SHP77 treated with DMSO at 0.1 percent for 48 hours (cell line): ENCODE measurements at regions not wholly inside any gene's neighbourhood (a gene's known extent, or its start where the extent isn't known, plus 50 kb on each side); places are given as distances from the start of the nearest gene placed in this dataset.

ENCODE experiments used
- DNase-seq: peaks from one replicate; lab custom pipeline; 2025; lab: John Stamatoyannopoulos, UW

DNA sequence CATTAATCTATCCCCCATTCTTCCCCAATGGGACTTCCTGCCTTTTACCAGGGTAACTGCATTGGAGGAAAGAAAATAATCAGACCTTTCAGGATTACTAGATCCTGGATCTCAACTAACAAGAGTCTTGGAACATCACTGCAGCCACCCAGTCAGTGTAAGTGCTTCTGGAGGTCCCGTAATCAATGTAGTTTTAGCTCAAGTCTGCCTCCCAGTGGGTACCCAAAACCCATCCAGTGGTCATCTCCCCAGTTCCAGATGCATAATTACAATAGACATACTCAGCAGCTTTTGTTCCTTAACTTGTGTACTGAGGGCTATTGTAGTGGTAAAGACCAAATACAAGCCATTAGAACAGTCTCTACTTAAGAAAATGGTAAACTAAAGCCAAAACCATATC, 319.1 kb downstream of the GPATCH2 start:
- no peak for DNase-seq

DNA sequence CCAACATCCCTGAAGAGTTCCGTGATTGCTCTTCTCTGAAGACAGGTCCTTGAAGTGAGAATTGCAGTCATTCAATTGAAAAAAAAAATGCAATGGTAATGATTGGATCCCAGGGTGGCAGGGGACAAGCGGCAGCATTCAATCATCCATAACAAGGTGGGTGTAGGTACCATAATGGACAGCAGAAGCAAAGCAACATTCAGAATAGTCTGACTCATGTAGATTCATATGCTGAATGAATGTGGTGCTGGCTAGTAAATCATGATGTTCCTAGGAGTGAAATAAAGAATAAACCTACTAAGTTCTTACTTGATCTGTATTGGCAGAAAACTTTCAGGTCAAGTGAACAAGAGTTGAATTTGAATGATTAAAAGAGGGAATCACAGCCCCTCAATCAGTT, 319.6 kb downstream of the GPATCH2 start:
- no peak for DNase-seq

DNA sequence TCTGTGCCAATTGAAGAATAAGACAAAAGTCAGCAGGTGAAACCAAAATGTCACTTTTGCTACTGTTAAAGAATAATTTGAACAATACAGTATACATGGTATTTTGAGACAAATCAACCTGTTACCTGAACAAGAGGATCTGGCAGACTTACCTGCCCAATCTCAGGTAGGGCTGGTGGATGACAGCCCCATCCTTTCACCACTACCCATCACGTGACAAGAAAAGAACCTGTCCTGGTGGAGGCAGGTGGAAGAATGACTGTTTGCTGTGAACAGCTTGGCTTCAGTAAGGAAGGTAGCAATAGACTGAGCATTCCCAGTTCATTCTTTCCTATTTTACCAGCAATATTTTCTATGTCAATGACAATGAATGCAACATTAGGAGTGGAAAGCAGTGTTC, 349.6 kb downstream of the GPATCH2 start:
- no peak for DNase-seq

DNA sequence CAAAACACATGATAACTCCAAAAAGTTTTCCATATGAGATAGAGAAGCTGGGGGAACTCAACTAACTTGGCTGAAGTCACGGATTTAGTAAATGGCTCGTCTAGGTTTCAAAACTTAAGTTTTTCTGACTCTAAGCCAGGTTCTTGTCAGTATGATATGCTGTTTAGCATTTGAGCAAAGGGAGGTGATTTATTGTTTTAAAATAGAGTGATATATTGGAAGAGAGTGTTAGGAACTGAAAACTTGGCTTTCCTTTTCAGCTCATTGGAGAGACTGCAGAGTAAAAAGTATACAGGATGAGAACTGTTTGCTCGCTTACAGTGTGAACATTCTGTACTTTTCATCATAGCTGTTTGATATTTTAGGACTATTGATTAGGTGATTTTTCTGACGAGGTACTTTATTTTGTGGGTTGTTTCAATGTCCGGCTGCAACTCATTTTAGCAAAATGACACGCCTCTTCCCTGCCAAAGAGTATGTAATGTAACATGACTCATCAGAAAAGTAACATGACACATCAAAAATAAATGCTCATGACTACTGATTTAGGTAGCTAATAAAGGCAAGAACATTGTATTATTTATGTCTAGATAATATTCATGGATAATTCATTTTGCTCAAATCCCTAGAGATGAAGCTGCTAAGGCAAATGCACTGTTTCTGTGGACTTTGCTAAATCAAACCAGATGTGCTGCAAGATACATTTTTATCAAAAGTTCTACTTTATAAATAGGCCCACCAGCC, 355.1 kb downstream of the GPATCH2 start:
- DNase-seq = no peak

DNA sequence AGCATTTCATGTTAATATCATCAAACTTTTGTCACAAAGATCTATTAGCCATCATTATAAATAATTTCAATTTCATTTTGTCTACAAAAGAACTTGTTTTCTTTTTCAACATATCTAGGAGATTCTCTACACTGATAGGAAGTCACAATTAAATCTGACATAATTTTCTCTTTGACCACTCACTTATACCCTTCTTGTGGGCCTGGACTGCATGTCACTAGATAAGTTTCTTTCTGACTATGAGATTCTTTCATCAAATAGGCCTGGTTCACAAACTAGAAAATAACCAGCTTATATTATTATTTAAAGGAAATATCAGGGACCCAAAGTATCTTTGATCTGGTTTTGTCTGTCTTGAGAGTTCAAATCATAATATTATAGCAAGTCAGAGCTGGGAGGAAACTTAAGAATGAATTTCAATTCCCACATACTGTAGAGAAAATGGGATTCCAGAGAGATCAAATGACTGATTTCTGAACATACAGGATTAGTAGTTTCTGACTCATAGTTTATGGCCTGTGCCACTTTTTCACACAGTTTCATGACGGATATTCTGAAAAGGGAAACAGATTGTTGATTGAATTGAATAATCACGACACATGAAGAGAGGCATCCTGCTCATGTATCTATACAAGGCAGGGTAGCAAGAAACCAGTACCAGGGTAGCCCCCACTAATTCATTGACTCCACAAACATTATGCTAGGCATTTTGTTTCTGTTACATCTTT, 355.8 kb downstream of the GPATCH2 start:
- DNase-seq = no peak

DNA sequence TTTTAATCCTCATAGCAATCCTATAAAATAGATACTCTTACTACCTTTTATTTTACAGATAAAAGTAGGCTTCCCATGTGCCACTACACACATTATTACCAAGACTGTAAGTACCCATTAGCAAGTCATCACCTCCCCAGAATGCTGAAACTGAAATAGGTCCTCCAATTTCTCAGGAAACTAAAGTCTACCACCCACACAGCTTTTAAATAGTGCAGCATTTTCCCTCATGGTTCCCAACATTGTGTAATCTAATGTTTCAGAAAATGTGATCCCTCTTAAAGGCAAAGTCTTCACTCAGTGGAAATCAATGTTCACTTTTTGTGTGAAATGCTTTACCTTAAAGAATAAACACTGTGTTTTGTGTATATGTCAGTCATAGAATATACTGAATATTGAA, 356.5 kb downstream of the GPATCH2 start:
- no peak for DNase-seq

DNA sequence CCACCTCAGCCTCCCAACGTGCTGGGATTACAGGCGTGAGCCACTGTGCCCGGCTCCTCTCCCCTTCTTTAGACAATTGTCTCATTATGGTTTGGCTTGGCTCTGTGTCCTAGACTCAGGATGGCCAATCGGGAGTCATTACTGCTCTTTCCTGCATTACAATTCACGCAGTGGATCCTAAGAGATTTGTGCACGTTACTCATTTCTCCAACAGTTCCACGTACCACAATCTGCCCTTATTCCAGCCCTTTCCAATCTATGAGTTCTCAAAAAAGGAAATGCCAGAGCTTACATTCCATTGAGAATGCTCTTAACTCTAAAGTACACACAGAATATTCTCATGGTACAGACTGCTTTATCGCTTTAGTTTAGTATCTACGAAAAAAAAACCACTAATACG, 357.0 kb downstream of the GPATCH2 start:
- no peak for DNase-seq

DNA sequence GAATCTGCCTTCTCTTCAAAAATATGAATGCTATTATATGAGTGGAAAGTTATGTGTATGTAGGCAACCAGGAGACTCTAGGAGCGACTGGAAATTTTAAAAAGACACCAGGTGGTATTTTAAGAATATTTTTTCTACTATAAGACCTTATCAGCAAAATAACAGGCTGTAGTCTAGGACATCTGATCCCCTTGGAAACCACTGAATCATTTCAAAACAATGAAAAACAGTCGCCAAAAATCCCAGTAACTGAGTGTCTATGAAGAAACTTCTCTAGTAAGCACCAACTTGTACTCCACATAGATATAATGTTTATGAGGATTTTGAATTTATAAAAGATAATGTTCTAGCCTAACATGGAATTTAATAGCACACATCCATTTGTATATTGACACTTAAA, 358.5 kb downstream of the GPATCH2 start:
- DNase-seq = no peak

DNA sequence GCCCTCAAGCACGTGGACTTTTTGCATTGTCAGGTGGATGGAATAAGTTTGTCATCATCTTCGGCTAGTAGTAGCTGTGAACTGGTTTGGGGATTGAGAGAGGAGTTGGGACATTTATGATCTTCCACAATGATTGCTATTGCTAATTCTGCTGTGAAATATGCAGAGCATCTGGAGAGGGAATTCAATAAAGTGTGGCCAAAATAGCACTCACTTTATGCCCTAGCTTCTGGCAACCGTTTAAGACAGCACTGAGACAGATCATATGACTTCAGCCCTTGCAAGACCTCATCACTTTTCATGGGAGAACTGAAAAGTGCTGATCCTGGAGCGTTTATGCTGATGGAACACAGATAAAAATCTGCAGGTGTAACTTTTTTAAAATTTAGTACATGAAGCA, 360.8 kb downstream of the GPATCH2 start:
- no peak for DNase-seq

DNA sequence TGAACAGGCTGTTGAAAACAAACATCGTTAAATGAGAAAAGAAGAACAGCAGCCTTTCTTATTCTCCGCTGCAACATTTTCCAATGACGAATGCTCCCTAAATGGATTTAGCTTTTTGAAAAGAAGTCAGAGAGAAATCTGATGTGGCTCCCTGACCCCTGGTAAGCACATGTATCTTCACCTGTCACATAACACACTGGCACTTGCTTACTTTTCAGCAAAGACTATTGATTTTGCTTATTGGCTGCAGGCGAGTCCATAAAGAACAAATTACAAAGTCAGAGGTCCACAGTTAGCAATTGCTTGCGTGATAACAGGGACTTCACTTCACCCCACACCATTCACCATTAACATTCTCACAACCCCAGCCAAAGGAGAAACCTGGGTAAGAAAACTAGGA, 362.8 kb downstream of the GPATCH2 start:
- DNase-seq = no peak

DNA sequence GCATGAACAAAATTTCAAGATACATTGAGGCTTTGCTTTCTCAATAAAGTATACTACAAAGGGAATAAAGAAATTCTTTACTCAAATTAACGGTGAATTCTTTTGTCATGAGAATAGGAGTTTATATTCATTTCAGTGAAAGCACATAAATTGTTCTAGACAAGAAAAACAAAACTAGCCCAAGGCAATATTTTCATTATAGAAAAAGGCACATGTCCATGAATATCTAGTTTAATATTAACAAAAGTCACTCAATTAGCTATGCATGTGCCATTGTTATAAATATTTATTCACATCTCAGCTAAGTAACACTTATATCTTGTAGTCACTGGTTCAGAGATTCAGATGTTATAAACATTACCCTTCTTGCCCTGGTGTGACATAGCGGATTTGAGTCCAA, 369.3 kb downstream of the GPATCH2 start:
- no peak for DNase-seq

DNA sequence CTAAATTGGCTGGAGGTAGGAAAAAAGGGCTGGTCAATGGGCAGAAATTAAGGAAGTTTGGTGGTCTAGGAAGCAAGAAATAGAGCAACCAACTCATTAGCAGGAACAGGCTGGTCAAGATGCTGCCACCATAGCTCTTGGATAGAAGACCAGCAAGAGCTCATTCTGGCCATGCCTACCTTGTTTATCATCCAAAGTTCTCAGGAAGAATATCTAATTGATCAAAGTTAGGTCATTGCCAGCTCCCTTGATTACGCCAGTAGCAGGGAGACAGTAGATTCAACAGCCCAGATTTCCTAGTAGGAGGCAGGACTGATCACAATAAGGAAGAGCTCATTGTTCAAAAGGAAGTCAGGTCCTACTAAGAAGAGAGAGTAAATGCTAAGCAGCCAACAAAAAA, 370.2 kb downstream of the GPATCH2 start:
- no peak for DNase-seq

DNA sequence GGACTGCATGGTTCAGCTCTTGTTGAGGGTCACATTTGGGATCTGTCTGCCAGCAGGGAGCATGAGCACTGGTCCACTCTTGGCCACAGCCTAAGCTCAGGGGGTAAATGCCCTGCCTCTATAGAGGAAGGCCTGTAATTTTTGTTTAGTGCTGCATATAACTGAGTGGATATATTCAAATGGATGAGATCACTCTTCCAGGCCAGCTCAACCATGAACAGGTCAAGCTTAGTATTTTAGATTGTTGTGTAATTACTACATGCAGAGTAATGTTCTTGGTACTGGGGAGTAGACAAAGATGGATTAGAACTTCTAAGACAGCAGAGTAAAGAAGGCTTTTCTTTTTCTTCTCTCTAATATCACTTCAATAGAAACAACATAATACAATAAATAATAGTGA, 376.9 kb downstream of the GPATCH2 start:
- no peak for DNase-seq

DNA sequence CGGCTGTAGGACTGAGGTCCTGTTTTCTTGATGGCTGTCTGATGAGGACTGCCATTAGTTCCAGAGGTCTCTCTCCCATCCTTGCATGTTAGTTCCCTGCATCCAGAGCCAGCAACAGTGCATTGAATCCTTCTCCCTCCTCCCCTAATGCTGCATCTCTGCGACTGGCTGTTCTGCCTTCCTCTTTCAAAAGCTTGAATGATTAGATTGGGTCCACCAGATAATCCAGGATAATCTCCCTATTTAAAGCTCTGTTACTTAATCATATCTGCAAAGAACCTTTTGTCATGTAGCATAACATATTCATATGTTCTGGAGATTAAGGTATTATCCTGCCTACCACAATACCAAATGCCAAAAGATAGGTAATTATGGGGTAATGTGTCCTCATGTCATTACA, 377.5 kb downstream of the GPATCH2 start:
- no peak for DNase-seq

DNA sequence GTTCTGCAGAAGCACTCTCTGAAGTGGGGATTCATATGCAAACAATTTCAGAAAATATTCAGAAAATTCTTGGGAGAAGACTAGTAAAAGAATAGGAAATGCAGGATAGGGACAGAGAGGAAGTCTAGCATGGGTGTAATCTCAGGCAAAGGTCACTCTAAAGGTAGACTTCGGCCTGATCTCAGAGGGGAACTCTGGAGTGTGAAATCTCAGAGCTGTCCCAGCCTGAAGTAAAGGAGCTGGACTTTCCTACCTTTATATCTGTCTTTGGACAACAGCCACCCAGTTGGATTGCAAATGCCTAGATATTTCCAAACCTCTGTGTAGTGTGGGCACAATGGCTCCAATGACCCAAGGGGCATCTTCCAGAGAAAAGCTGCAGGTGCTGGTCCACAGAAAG, 379.8 kb downstream of the GPATCH2 start:
- DNase-seq = no peak

DNA sequence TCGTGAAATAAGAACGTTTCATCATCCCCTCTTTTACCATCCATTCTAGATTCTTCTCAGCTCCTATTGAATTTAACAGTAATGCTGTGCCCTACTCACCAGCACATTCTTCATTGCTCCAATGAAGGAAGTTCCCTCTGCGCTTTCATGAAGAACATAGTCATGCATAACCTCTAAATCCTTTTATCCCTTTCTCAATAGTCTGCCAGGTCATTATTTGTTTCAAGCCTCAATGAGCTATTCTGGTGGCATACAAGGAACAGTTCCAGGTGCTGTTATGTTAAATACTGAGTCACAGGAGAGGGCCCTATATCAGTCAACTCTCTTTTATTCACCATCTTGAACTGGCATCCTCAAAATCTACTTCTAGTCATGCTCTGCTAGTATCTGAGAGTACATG, 381.0 kb downstream of the GPATCH2 start:
- DNase-seq = no peak

DNA sequence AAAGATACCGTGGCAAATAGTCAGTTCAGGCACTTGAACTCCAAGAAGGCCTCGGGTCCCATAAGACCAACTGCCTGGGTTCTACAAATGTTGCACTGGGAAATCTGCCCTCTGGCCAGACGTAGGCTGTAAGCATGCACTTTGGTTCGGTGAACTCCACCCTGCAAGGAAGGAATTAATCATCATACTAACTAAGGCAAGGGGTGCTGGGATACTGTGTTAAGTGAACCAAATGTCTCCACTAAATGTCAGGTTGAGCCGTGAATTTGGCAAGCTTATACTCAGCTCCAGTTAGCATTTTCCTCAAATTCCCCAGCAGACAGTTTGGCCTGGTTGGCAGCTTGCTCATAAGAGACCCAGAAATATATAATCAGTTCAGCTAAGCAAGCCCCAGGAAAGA, 385.9 kb downstream of the GPATCH2 start:
- DNase-seq = no peak

DNA sequence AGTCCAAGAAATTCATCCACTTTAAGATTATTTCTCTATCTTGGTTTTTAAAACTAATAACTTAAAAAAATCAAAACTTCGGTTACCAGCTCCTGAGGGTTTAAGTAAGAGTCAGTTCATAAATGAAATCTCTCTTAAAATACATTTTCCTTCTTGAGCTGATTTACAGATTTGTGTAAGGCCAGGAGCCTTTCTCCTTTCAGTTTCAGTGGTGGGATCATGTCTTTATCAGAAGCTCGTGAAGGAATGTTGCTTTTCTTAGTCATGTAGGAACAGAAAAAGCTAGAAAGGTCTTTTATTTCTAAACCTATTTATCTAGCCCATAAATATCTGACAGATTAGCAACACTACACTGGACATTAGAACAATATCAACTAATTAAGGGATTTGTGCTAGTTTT, 390.2 kb downstream of the GPATCH2 start:
- DNase-seq = no peak

DNA sequence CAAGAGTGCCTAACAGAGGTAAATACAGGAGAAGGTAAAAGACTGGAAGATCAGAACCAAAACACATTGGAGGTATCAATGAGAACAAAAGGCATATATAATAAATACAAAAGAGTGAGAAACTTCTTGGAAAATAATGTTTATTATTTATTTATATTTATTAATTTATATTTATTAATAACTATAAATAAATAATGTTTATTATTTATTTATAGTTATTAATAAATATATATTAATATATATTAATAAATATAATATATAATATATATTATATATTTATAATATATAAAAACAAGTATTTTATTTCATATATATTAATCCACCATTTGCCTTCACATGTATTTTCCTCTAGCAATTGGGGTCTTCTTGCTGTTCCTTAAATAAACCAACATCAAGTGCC, 391.9 kb downstream of the GPATCH2 start:
- DNase-seq = no peak

DNA sequence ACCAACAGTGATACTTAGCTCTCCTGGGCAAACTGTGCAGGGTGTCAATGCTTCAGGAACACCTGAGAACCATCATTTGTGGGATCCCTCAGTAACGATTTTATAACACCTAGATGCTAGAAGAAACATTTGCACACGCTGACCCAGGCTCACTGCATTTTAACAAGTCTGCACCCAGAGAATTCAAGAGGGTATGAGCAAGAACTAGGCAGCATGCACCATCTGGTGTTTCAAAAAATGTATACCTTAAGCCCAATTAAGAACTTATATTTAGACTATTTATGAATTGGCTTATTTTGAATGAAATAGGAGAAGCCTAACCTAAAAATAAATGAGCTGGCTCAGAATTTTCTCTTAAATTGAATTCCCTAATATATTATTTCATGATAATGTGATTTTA, 400.5 kb downstream of the GPATCH2 start:
- DNase-seq = no peak

DNA sequence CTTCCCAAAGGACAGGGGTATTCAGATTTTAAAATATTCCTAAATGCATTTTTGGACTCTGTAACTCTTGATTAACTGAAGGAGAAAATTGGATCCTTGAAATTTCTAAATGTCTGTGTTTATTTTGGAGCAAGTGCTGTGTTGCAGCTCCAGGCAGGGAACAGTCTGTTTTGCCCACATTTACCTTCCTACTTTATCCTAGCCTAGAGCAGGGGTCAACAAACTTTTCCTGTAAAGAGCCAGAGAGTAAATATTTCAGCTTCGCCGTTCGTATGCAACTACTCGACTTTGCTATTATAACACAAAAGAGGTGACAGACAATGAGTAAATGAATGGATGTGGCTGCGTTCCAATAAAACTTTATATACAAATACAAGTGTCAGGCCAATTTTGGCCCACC, 402.2 kb downstream of the GPATCH2 start:
- DNase-seq = no peak

DNA sequence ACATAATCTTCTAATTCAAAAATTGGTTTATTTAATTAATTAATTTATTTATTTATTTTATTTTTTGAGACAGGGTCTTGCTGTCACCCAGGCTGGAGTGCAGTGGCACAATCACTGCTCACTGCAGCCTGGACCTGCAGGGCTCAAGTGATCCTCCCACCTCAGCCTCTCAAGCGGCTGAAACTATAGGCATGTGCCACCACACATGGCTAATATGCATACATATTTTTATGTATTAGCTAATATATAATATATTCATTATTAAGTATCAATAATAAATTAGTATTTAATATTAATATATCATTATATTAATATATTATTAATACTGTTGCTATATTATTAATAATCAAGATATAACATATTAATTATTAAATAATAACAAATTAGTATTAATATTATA, 406.7 kb downstream of the GPATCH2 start:
- DNase-seq = no peak

DNA sequence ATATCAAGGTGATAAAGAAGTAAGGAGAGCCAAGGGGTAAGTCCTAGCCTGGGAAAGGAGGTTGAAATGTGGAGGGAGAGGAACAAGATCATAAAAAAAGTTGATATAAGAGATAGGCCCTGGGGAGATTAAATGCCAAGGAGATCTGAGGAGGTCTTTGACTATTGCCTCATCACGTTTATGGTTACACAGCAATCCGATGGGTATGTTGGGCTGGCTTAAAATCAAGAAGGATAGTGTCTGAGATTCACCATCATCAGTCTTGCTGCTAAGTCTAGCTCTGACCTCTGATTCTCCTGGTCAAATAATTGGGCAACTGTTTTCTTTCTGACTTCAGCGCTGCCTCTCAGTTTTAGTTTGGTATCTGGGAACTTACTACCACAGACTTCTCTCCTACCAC, 416.3 kb downstream of the GPATCH2 start:
- no peak for DNase-seq

DNA sequence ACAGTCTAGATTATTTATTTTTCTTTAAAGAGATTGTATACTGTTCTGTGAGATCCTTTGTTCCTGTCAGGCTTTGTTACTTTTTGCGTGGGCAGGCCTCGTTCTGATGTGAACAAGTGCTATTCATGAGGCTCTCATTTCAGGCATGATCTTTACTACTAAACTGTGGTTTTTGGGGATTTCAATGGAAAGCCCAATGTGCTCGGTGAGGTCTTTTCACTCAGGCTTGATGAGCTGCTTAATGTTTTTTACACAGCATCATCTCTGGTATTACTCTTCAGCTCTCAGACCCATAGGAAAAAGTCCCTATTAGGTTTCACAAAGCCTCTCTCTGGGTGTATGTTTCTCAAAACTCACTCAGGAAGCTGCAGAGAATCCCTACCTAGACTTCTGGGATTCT, 419.4 kb downstream of the GPATCH2 start:
- no peak for DNase-seq
